ENCODE measurements at regions not wholly inside any gene's neighbourhood (a gene's known extent, or its start where the extent isn't known, plus 50 kb on each side); places are given as distances from the start of the nearest gene placed in this dataset.

DNA sequence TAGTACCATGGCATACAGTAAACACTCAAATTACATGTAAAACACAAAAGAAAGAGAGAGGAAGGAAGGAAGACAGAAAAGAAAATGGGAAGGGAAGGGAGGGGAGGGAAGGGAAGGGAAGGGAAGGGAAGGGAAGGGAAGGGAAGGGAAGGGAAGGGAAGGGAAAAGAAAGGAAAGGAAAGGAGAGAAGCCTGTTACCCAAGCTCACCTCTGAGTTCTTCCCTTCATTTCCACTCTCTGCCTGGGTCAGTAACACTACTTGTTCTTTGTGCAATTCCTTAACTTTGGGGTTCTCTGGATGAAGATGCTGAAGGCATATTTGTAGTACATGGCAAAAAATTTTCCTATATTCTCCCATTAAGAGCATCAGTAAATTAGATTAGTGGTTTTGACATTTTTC lies 241.0 kb downstream of the RAB28 start:
- H3K4me3 ChIP-seq (replicated peaks; ENCODE audit: low read depth, low read length) = no peak overlapping the region
- TF ChIP-seq, protein P1, sequence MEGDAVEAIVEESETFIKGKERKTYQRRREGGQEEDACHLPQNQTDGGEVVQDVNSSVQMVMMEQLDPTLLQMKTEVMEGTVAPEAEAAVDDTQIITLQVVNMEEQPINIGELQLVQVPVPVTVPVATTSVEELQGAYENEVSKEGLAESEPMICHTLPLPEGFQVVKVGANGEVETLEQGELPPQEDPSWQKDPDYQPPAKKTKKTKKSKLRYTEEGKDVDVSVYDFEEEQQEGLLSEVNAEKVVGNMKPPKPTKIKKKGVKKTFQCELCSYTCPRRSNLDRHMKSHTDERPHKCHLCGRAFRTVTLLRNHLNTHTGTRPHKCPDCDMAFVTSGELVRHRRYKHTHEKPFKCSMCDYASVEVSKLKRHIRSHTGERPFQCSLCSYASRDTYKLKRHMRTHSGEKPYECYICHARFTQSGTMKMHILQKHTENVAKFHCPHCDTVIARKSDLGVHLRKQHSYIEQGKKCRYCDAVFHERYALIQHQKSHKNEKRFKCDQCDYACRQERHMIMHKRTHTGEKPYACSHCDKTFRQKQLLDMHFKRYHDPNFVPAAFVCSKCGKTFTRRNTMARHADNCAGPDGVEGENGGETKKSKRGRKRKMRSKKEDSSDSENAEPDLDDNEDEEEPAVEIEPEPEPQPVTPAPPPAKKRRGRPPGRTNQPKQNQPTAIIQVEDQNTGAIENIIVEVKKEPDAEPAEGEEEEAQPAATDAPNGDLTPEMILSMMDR (IDR thresholded peaks at IDR 0.05; ENCODE audit: low read depth, low read length, missing control alignments) = no peak
- DNase-seq (ENCODE audit: extremely low read depth, low read depth) = no peak

DNA sequence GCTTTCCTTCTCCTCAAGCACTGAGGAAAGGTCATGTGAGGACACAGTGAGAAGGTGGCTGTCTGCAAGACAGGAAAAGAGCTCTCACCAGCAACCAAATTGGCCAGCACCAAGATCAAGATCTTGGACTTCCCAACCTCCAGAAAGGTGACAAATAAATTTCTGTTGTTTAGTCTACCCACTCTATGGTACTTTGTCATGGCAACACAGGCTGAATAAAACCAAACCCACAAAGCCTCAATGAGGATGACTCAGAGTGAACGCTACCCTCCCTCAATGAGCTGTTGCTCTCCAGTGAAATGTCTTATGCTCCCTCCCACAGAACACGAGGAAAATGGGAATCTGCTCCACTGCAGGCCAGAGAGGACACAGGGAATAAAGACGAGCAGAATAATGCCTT lies 244.1 kb downstream of the RAB28 start:
- TF ChIP-seq, protein P1 (IDR thresholded peaks at IDR 0.05; ENCODE audit: low read depth, low read length, missing control alignments) = no peak
- no peak overlapping the region for H3K4me3 ChIP-seq (replicated peaks; ENCODE audit: low read depth, low read length)
- peak; percentile 4 for DNase-seq (ENCODE audit: extremely low read depth, low read depth)

DNA sequence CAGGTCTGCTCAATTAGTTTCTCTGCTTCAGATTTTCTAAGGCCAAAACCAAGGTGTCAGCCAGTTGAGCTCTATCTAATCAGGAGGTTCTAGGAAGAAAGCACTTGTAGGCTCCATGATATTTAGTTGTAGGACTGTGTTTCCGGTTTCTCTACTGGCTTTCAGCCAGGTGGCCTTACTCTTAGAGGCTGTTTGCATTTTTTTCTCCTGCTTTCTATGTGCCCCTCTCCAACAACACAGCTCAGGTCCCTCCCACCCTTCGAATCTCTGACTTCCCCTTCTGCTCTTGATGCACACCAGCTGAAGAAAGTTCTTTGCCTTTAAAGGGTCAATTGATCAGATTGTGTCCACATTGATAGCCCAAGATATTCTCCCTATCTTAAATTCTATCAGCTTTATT lies 245.2 kb downstream of the RAB28 start:
- no peak for DNase-seq (ENCODE audit: extremely low read depth, low read depth)
- no peak overlapping the region for H3K4me3 ChIP-seq (replicated peaks; ENCODE audit: low read depth, low read length)
- TF ChIP-seq, protein P1 (IDR thresholded peaks at IDR 0.05; ENCODE audit: low read depth, low read length, missing control alignments) = no peak

DNA sequence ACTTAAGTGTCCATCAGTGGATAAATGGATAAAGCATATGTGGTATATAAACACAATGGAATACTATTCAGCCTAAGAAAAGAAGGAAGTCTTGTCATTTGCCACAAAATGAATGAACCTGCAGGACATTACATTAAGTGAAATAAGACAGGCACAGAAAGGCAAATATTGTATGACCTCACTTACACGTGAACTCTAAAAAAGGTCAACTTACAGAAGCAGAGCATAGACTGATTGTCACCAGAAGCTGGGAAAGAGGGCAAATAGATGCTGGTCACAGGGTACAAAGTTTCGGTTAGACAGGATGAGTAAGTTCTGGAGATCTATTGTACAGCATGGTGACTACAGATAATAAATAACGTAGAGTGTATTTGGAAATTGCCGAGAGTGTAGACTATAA lies 247.7 kb downstream of the RAB28 start:
- DNase-seq (ENCODE audit: extremely low read depth, low read depth) = no peak
- no peak overlapping the region for H3K4me3 ChIP-seq (replicated peaks; ENCODE audit: low read depth, low read length)
- TF ChIP-seq, protein P1 (IDR thresholded peaks at IDR 0.05; ENCODE audit: low read depth, low read length, missing control alignments) = no peak

DNA sequence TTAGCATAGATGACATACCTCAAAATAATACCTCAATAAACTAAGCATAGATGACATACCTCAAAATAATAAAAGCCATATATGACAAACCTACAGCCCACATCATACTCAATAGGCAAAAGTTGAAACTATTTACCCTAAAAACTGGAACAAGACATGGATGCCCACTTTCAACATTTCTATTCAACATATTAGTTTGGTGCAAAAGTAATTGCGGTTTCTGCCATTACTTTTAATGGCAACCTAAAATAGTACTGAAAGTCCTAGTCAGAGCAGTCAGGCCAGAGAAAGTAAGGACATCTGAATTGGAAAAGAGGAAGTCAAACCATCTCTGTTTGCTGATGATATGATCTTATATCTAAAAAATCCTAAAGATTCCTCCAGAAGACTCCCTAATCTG lies 250.4 kb downstream of the RAB28 start:
- H3K4me3 ChIP-seq (replicated peaks; ENCODE audit: low read depth, low read length) = no peak overlapping the region
- TF ChIP-seq, protein P1 (IDR thresholded peaks at IDR 0.05; ENCODE audit: low read depth, low read length, missing control alignments) = no peak
- no peak for DNase-seq (ENCODE audit: extremely low read depth, low read depth)

DNA sequence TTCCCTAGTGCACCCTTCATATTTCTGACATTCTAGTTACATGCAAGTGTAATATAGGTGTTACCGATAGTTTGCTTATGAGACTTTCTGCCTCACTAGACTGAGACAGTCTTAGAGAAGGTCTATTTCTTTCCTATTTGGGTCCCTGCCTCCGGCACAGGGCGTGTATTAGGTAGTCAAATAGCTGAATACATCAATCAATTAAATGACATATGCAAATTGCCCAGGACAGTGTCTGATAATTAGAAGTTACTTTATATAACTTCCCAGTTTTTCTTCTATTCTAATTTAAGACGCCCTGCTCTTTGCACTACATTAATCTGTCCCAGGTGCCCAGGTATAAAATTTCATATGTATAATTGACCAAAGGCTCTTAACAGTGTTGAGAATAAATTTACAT lies 264.2 kb downstream of the RAB28 start:
- H3K4me3 ChIP-seq (replicated peaks; ENCODE audit: low read depth, low read length) = no peak overlapping the region
- TF ChIP-seq, protein P1 (IDR thresholded peaks at IDR 0.05; ENCODE audit: low read depth, low read length, missing control alignments) = no peak
- no peak for DNase-seq (ENCODE audit: extremely low read depth, low read depth)

DNA sequence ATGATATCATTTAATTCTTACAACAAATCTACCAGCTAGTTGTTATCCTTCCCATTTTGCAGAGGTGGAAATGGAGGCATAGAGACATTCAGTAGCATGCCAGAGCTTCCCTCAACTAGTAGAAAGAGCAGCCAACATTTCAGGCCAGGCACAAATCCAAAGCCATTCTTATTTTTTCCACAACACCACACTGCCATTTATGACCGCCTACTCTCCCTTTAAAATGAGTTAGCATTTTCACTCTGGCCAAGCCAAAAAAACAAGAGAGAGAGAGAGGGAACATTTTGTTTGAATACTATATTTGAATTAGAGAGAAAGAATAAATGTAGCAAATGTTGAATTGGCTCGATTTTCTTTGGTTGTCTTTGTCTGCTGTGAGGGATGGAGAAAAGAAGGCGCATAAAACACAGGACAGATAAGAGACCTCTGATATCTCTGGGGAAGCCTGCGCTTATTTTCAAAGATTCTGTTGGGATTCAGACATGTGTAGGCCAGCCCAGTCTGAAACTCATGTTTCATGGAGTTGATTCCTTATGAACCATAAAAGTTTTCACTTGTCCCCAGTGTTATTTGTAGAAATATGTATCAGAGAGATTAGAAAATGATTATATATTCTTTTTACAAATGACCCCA lies 265.7 kb downstream of the RAB28 start:
- no peak overlapping the region for H3K4me3 ChIP-seq (replicated peaks; ENCODE audit: low read depth, low read length)
- DNase-seq (ENCODE audit: extremely low read depth, low read depth) = no peak
- TF ChIP-seq, protein P1 (IDR thresholded peaks at IDR 0.05; ENCODE audit: low read depth, low read length, missing control alignments) = no peak

Measured in HFF-Myc (cell line).